Naive thymus-derived CD8-positive, alpha-beta T cell (primary cell): ENCODE measurements at regions not wholly inside any gene's neighbourhood (a gene's known extent, or its start where the extent isn't known, plus 50 kb on each side); places are given as distances from the start of the nearest gene placed in this dataset.

Experiments used
- ATAC-seq, 2 donors: fragments of 150-1000 bp; cut with Tn5 transposase in 1 of 2; sonication (Bioruptor Pico), chemical (Tn5 transposase) in 1 of 2; 1 replicate in 1 of 2; 2 replicates in 1 of 2; pipeline ENCODE4 v1.10.0; 2021; ENCODE audit warnings: mild to moderate bottlenecking in 2 of 2, moderate library complexity in 2 of 2
- POLR2A ChIA-PET: fragments of 350-600 bp; sonication (Branson Sonifier 250); formaldehyde crosslinking; loops from one replicate; lab custom pipeline; 2021; ENCODE audit warnings: antibody characterized with exemption; lab: Charles Lee
- DNase-seq, 10 donors: peaks; one replicate each; pipeline versions ENCODE4 v3.0.0 to v3.0.0-alpha.2; 2020 to 2022
- H3K27ac Mint-ChIP-seq, 10 donors: one replicate each; pipeline ENCODE4 v1.8.0; 2020 to 2022; ENCODE audit warnings: mild to moderate bottlenecking in 10 of 10, mixed read lengths in 10 of 10, moderate library complexity in 4 of 10, inconsistent platforms in 1 of 10
- H3K27me3 Mint-ChIP-seq, 5 donors: one replicate each; pipeline ENCODE4 v1.8.0; 2021 to 2022; ENCODE audit warnings: mixed read lengths in 5 of 5
- H3K36me3 Mint-ChIP-seq, 3 donors: one replicate each; pipeline ENCODE4 v1.8.0; 2020 to 2022; ENCODE audit warnings: mixed read lengths in 3 of 3, mild to moderate bottlenecking in 2 of 3, inconsistent platforms in 1 of 3
- H3K4me1 Mint-ChIP-seq, 4 donors: one replicate each; pipeline ENCODE4 v1.8.0; 2021 to 2022; ENCODE audit warnings: mixed read lengths in 4 of 4
- H3K4me3 Mint-ChIP-seq, 10 donors: one replicate each; pipeline ENCODE4 v1.8.0; 2020 to 2022; ENCODE audit warnings: mild to moderate bottlenecking in 10 of 10, mixed read lengths in 10 of 10, moderate library complexity in 6 of 10, inconsistent platforms in 1 of 10
- H3K9me3 Mint-ChIP-seq, 9 donors: one replicate each; pipeline ENCODE4 v1.8.0; 2020 to 2022; ENCODE audit warnings: mixed read lengths in 9 of 9, mild to moderate bottlenecking in 3 of 9, inconsistent platforms in 1 of 9, moderate library complexity in 1 of 9

GRCh38 chr2:12227941-12228608, 481.6 kb downstream of the LPIN1 start:
- H3K27ac Mint-ChIP-seq, result no peak overlapping the region
- H3K36me3 Mint-ChIP-seq, result peaks cover 0 to 17% (median 12%) of the 10 kb centered on the region in 3 donors

GRCh38 chr2:12231288-12231687, 484.9 kb downstream of the LPIN1 start:
- H3K27ac Mint-ChIP-seq, result peak overlapping the region in 1 of 10 donors; percentile 34
- POLR2A ChIA-PET, result no interaction called here
- H3K27me3 Mint-ChIP-seq, result peaks cover 0 to 3% (median 0%) of the 10 kb centered on the region in 5 donors
- no peak for DNase-seq
- H3K9me3 Mint-ChIP-seq, result peaks cover 0 to 2% (median 0%) of the 10 kb centered on the region in 9 donors
- peaks cover 0 to 2% (median 0%) of the 10 kb centered on the region in 3 donors for H3K36me3 Mint-ChIP-seq
- no peak for ATAC-seq
- H3K4me1 Mint-ChIP-seq, result peaks cover 0 to 2% (median 0%) of the 10 kb centered on the region in 4 donors
- H3K4me3 Mint-ChIP-seq, result no peak overlapping the region

More at GRCh38 chr2:12227941-12228608, 481.6 kb downstream of the LPIN1 start:
- peaks cover 0 to 3% (median 0%) of the 10 kb centered on the region in 5 donors for H3K27me3 Mint-ChIP-seq
- no peak for DNase-seq
- peaks cover 0 to 2% (median 0%) of the 10 kb centered on the region in 4 donors for H3K4me1 Mint-ChIP-seq
- peaks cover 0 to 28% (median 15%) of the 10 kb centered on the region in 9 donors for H3K9me3 Mint-ChIP-seq
- H3K4me3 Mint-ChIP-seq, result no peak overlapping the region
- ATAC-seq, result no peak
- POLR2A ChIA-PET, result no interaction called here

GRCh38 chr2:12232876-12233275, 483.9 kb upstream of the TRIB2 start:
- no peak overlapping the region for H3K27ac Mint-ChIP-seq
- H3K4me1 Mint-ChIP-seq, result peaks cover 0 to 2% (median 0%) of the 10 kb centered on the region in 4 donors
- DNase-seq (no peak), ATAC-seq (no peak)
- H3K27me3 Mint-ChIP-seq, result peaks cover 0 to 3% (median 0%) of the 10 kb centered on the region in 5 donors
- no peak overlapping the region for H3K4me3 Mint-ChIP-seq
- POLR2A ChIA-PET, result no interaction called here
- H3K9me3 Mint-ChIP-seq, result peaks cover 0 to 2% (median 0%) of the 10 kb centered on the region in 9 donors
- H3K36me3 Mint-ChIP-seq, result peaks cover 0 to 2% (median 0%) of the 10 kb centered on the region in 3 donors

GRCh38 chr2:12236136-12236844, 480.4 kb upstream of the TRIB2 start:
- peaks cover 0 to 4% (median 0%) of the 10 kb centered on the region in 9 donors for H3K9me3 Mint-ChIP-seq
- H3K27ac Mint-ChIP-seq, result peak overlapping the region in 1 of 10 donors; percentile 49
- no peaks in the 10 kb centered on the region for H3K36me3 Mint-ChIP-seq
- ATAC-seq (no peak), DNase-seq (no peak)
- peaks cover 0 to 1% (median 0%) of the 10 kb centered on the region in 4 donors for H3K4me1 Mint-ChIP-seq
- H3K4me3 Mint-ChIP-seq, result no peak overlapping the region
- POLR2A ChIA-PET, result no interaction called here
- peaks cover 0 to 2% (median 0%) of the 10 kb centered on the region in 5 donors for H3K27me3 Mint-ChIP-seq

GRCh38 chr2:12240206-12240605, 476.5 kb upstream of the TRIB2 start:
- POLR2A ChIA-PET, result no interaction called here
- ATAC-seq (no peak), DNase-seq (no peak)
- H3K36me3 Mint-ChIP-seq, result no peaks in the 10 kb centered on the region
- H3K27ac Mint-ChIP-seq, result no peak overlapping the region
- no peak overlapping the region for H3K4me3 Mint-ChIP-seq
- H3K4me1 Mint-ChIP-seq, result peaks cover 0 to 1% (median 0%) of the 10 kb centered on the region in 4 donors
- H3K27me3 Mint-ChIP-seq, result peaks cover 0 to 2% (median 0%) of the 10 kb centered on the region in 5 donors
- H3K9me3 Mint-ChIP-seq, result peaks cover 0 to 4% (median 0%) of the 10 kb centered on the region in 9 donors

GRCh38 chr2:12243381-12243780, 473.4 kb upstream of the TRIB2 start:
- ATAC-seq, result no peak
- no peaks in the 10 kb centered on the region for H3K27me3 Mint-ChIP-seq
- H3K27ac Mint-ChIP-seq, result no peak overlapping the region
- no peaks in the 10 kb centered on the region for H3K36me3 Mint-ChIP-seq
- H3K4me1 Mint-ChIP-seq, result peaks cover 0 to 1% (median 0%) of the 10 kb centered on the region in 4 donors
- H3K4me3 Mint-ChIP-seq, result no peak overlapping the region
- no peak for DNase-seq
- POLR2A ChIA-PET, result interaction anchor here (0.6 kb wide), 1 partner anchor 18 kb away, joined by 3 read pairs; no protein-coding TSS in a partner anchor
- H3K9me3 Mint-ChIP-seq, result peaks cover 0 to 4% (median 0%) of the 10 kb centered on the region in 9 donors

GRCh38 chr2:12244070-12244469, 472.7 kb upstream of the TRIB2 start:
- H3K9me3 Mint-ChIP-seq, result peaks cover 0 to 2% (median 0%) of the 10 kb centered on the region in 9 donors
- ATAC-seq, result no peak
- no peak overlapping the region for H3K4me3 Mint-ChIP-seq
- no peaks in the 10 kb centered on the region for H3K27me3 Mint-ChIP-seq
- no peak overlapping the region for H3K27ac Mint-ChIP-seq
- H3K36me3 Mint-ChIP-seq, result no peaks in the 10 kb centered on the region
- POLR2A ChIA-PET, result no interaction called here
- no peak for DNase-seq
- peaks cover 0 to 1% (median 0%) of the 10 kb centered on the region in 4 donors for H3K4me1 Mint-ChIP-seq

GRCh38 chr2:12251121-12251520, 465.6 kb upstream of the TRIB2 start:
- no peaks in the 10 kb centered on the region for H3K9me3 Mint-ChIP-seq
- H3K4me1 Mint-ChIP-seq, result no peaks in the 10 kb centered on the region
- no peak overlapping the region for H3K27ac Mint-ChIP-seq
- no peaks in the 10 kb centered on the region for H3K27me3 Mint-ChIP-seq
- DNase-seq (no peak), ATAC-seq (no peak)
- H3K4me3 Mint-ChIP-seq, result no peak overlapping the region
- H3K36me3 Mint-ChIP-seq, result no peaks in the 10 kb centered on the region
- POLR2A ChIA-PET, result no interaction called here

- Mint-ChIP-seq H3K27ac (no peak overlapping the region), H3K36me3 (no peaks in the 10 kb centered on the region), H3K4me3 (no peak overlapping the region), H3K27me3 (no peaks in the 10 kb centered on the region), H3K4me1 (peaks cover 0 to 1% (median 0%) of the 10 kb centered on the region in 4 donors), H3K9me3 (no peaks in the 10 kb centered on the region)
- ATAC-seq, result no peak
- POLR2A ChIA-PET, result no interaction called here
- DNase-seq, result no peak
Measured at GRCh38 chr2:12251749-12252148, 465.0 kb upstream of the TRIB2 start.

- Mint-ChIP-seq H3K4me1 (peaks cover 0 to 1% (median 0%) of the 10 kb centered on the region in 4 donors), H3K27me3 (no peaks in the 10 kb centered on the region), H3K36me3 (no peaks in the 10 kb centered on the region), H3K9me3 (no peaks in the 10 kb centered on the region), H3K27ac (no peak overlapping the region), H3K4me3 (no peak overlapping the region)
- ATAC-seq (no peak), DNase-seq (no peak)
- POLR2A ChIA-PET, result no interaction called here
Measured at GRCh38 chr2:12253167-12253778, 463.5 kb upstream of the TRIB2 start.

- no peaks in the 10 kb centered on the region for H3K27me3 Mint-ChIP-seq
- peaks cover 0 to 1% (median under 1%) of the 10 kb centered on the region in 4 donors for H3K4me1 Mint-ChIP-seq
- ATAC-seq, result no peak
- H3K36me3 Mint-ChIP-seq, result no peaks in the 10 kb centered on the region
- DNase-seq, result no peak
- no peaks in the 10 kb centered on the region for H3K9me3 Mint-ChIP-seq
- POLR2A ChIA-PET, result no interaction called here
- H3K27ac Mint-ChIP-seq, result no peak overlapping the region
- no peak overlapping the region for H3K4me3 Mint-ChIP-seq
Measured at GRCh38 chr2:12254280-12254860, 462.4 kb upstream of the TRIB2 start.

GRCh38 chr2:12256206-12256605, 460.5 kb upstream of the TRIB2 start:
- H3K36me3 Mint-ChIP-seq, result no peaks in the 10 kb centered on the region
- POLR2A ChIA-PET, result interaction anchor here (0.5 to 1.7 kb wide), 3 partner anchors 215 to 1714 kb away, joined by 3 read pairs; partner anchors contain the start of gene TRIB2
- no peak overlapping the region for H3K27ac Mint-ChIP-seq
- H3K9me3 Mint-ChIP-seq, result peaks cover 0 to 2% (median 0%) of the 10 kb centered on the region in 9 donors
- DNase-seq (no peak), ATAC-seq (no peak)
- peaks cover 0 to 2% (median 0%) of the 10 kb centered on the region in 5 donors for H3K27me3 Mint-ChIP-seq
- H3K4me1 Mint-ChIP-seq, result peaks cover 0 to 2% (median under 1%) of the 10 kb centered on the region in 4 donors
- H3K4me3 Mint-ChIP-seq, result no peak overlapping the region
